ENCODE measurements at regions not wholly inside any gene's neighbourhood (a gene's known extent, or its start where the extent isn't known, plus 50 kb on each side); places are given as distances from the start of the nearest gene placed in this dataset.

DNA sequence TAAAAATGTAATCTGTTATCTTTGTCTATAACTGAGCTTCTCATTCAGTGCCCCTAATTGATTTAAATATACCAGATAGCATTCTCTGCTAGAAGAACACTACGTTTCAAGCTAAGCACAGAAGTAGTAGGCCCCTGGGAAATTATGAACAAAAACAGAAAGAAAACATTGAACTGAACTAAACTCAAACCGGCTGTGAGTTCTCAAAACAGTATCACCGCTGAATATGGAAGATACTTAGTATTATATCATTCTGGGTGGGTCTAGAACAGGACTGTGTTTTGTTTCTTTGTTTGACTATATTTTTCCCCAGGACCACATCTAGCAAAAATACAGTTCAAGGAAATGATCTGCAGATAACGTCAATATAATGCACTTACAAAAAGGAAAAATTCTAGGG lies 95.1 kb upstream of the HMHB1 start:
- no peaks in the 10 kb centered on the region for H3K9me3 Mint-ChIP-seq
- H3K36me3 Mint-ChIP-seq (ENCODE audit: insufficient read depth), result no peaks in the 10 kb centered on the region
- H3K27me3 Mint-ChIP-seq, result no peaks in the 10 kb centered on the region
- DNase-seq (no peak), ATAC-seq (replicated peaks) (no peak)
- H3K4me3 Mint-ChIP-seq, result no peak overlapping the region
- H3K4me1 Mint-ChIP-seq (ENCODE audit: low read depth in 2 of 2), result no peaks in the 10 kb centered on the region
- no peak overlapping the region for H3K27ac Mint-ChIP-seq

DNA sequence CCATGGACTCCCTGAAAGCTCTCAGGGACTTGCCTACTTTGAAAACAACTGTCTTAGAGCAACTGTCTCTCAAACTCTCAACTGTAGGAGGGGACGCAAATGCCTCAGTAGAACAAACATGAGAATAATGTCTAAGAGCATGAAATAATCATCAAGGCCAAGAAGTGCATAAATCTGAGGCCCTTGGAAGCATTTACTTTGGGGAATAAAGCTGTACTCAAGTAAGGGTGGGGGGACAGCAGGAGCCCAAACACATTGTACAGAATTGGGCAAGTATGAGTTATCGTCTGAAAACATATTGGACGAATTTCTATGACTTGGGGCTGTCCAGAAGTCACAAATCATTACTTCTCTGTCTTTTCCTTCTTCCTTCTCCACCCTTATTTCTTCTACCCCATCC lies 96.3 kb upstream of the HMHB1 start:
- no peak overlapping the region for H3K27ac Mint-ChIP-seq
- H3K27me3 Mint-ChIP-seq, result no peaks in the 10 kb centered on the region
- DNase-seq (no peak), ATAC-seq (replicated peaks) (no peak)
- no peaks in the 10 kb centered on the region for H3K4me1 Mint-ChIP-seq (ENCODE audit: low read depth in 2 of 2)
- no peaks in the 10 kb centered on the region for H3K9me3 Mint-ChIP-seq
- H3K36me3 Mint-ChIP-seq (ENCODE audit: insufficient read depth), result no peaks in the 10 kb centered on the region
- H3K4me3 Mint-ChIP-seq, result no peak overlapping the region

DNA sequence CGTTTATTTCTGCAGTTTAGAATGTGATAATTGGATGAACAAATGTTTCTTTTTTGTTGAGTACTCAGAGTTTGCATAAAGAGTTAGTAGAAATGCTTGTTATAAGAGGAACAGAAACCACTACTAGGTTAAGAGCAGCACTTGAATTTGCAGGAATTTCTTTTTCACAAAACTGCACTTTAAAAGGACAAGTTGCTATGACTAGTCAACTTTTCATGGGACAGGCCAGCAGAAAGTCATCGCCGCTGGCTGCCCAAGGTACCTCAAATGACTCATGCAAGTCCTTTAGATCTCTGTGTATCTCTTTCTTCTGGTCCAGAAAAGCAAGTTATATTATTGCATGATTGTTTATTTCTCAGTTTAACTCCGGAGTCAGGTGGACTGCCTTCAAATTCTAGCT lies 97.3 kb upstream of the HMHB1 start:
- H3K27ac Mint-ChIP-seq, result no peak overlapping the region
- H3K4me3 Mint-ChIP-seq, result no peak overlapping the region
- H3K4me1 Mint-ChIP-seq (ENCODE audit: low read depth in 2 of 2), result no peaks in the 10 kb centered on the region
- no peaks in the 10 kb centered on the region for H3K27me3 Mint-ChIP-seq
- no peaks in the 10 kb centered on the region for H3K9me3 Mint-ChIP-seq
- ATAC-seq (replicated peaks) (no peak), DNase-seq (no peak)
- no peaks in the 10 kb centered on the region for H3K36me3 Mint-ChIP-seq (ENCODE audit: insufficient read depth)

DNA sequence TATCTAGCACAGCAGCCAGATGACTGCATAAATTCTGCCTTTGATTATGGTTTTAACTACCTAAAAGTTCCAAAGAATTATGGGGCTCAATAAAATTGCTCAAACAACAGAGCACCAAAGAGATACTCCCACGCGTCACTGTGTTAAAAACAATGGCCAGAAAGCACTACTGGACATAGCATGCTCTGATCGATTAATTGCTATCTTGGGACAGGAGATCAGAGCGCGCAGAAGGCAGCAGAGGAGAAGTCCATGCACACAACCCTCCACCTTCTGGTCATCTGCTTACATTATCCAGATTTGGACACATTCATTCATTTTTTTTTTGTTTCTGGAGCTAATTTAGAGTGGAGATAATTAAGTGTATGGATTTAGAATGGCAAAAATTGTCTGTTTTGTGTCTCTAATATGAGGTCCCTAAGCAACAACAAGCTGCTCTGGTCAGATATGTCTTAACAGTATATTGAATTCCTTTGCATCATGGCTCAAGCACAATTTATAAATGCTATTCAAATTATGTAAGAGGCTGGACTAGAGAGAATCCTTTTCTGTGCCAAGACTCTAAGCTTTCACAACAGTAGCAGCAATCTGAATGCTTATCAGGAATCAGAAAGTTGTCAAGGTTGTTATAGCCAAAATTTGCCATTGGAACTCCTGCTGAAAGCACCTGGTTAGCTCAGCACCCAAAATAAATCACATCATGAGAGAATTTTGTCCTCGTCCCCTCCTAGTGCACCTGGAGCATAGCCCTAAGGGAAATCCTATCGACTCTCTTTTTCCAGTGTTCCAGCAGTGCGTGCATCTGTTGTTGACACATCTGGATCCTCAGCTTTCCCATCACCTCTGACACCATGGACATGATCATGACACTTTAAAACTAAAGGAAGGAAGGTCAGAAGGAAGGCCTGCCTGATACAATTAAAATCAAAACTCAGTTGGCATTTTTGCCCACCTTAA lies 98.6 kb upstream of the HMHB1 start:
- H3K27ac Mint-ChIP-seq, result no peak overlapping the region
- DNase-seq (no peak), ATAC-seq (replicated peaks) (no peak)
- no peak overlapping the region for H3K4me3 Mint-ChIP-seq
- no peaks in the 10 kb centered on the region for H3K36me3 Mint-ChIP-seq (ENCODE audit: insufficient read depth)
- no peaks in the 10 kb centered on the region for H3K9me3 Mint-ChIP-seq
- H3K4me1 Mint-ChIP-seq (ENCODE audit: low read depth in 2 of 2), result peaks cover 0 to 2% of the 10 kb centered on the region in 2 donors
- H3K27me3 Mint-ChIP-seq, result no peaks in the 10 kb centered on the region

DNA sequence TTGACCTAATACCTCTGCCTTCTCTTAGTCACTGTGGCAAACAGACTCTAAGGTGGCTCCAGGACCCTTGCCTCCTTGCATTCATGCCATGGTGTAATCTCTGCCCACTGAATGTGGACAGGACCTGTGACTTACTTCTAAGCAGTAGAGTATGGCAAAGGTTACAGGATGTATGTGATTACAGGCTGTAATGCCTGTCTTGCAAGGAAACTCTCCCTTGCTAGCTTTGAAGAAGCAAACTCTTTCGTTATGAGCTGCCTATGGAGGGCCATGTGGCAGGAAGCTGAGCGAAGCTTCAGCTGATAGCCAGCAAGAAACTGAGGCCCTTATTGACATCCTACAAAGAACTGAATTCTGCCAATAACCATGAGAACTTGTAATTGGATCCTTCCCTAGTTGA lies 103.3 kb upstream of the HMHB1 start:
- peaks cover 0 to 9% of the 10 kb centered on the region in 2 donors for H3K27me3 Mint-ChIP-seq
- H3K4me3 Mint-ChIP-seq, result no peak overlapping the region
- H3K36me3 Mint-ChIP-seq (ENCODE audit: insufficient read depth), result no peaks in the 10 kb centered on the region
- DNase-seq (no peak), ATAC-seq (replicated peaks) (no peak)
- peaks cover 0 to 2% of the 10 kb centered on the region in 2 donors for H3K4me1 Mint-ChIP-seq (ENCODE audit: low read depth in 2 of 2)
- no peak overlapping the region for H3K27ac Mint-ChIP-seq
- H3K9me3 Mint-ChIP-seq, result no peaks in the 10 kb centered on the region

DNA sequence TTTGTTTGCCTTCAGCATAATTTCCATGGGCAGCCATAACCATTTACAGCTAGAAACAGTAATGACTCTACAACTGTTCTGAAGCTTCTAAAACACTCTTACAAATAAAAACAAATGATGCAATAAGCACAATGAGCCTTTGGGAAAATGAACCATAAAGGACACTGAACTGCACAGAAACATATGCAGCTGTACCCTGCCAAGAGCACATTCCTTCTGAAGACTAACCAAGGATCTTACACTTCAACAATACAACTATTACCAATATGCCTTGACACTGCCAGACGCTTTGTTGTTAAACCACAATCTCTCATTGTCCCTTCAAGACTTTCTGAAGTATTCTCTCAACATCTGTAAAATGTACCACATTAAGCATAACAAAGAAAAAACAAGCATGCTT lies 104.2 kb upstream of the HMHB1 start:
- peaks cover 0 to 2% of the 10 kb centered on the region in 2 donors for H3K4me1 Mint-ChIP-seq (ENCODE audit: low read depth in 2 of 2)
- H3K9me3 Mint-ChIP-seq, result no peaks in the 10 kb centered on the region
- no peak overlapping the region for H3K4me3 Mint-ChIP-seq
- H3K36me3 Mint-ChIP-seq (ENCODE audit: insufficient read depth), result no peaks in the 10 kb centered on the region
- no peak overlapping the region for H3K27ac Mint-ChIP-seq
- ATAC-seq (replicated peaks), result no peak
- peaks cover 0 to 9% of the 10 kb centered on the region in 2 donors for H3K27me3 Mint-ChIP-seq
- DNase-seq, result no peak

DNA sequence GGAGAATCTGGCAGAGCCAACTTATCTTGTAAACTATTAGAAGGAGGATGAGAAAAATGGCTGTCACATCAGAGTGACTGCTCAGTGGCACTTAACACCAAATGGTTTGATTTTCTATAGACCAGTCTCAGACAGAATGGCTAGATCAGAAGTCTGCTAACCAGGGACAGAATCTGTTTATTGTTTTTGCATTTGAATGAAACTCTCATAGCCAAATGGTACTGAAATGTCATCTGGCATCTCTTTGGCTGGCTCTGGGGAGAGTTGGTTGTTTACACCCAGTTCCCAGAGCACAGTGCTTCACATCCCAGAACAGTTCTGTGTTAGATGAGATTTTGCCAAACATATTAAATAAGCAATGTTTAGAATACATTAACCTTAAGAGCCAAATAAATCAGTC lies 106.6 kb upstream of the HMHB1 start:
- no peak for ATAC-seq (replicated peaks)

DNA sequence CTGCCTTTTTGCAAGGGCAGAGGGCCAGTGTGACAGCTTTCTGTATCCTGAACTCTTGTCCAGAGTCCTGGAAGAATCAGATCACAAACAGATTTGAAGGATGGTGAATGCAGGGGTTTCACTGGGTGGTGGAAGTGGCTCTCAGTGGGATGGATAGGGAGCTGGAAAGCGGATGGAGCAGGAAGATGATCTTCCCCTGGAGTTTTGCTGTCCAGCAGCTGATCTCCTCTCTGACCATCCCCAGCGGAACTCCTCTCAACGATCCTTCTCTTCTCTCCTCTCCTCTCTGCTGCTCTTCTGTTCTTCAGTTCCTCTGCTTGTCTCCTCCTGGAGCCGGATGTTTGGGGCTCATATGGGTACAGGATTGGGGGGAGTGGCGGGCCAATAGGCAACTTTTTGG lies 108.3 kb upstream of the HMHB1 start:
- H3K4me1 Mint-ChIP-seq (ENCODE audit: low read depth in 2 of 2), result no peaks in the 10 kb centered on the region
- H3K4me3 Mint-ChIP-seq, result no peak overlapping the region
- H3K27ac Mint-ChIP-seq, result no peak overlapping the region
- H3K36me3 Mint-ChIP-seq (ENCODE audit: insufficient read depth), result no peaks in the 10 kb centered on the region
- no peak for ATAC-seq (replicated peaks)
- peaks cover 0 to 9% of the 10 kb centered on the region in 2 donors for H3K27me3 Mint-ChIP-seq
- DNase-seq, result no peak
- no peaks in the 10 kb centered on the region for H3K9me3 Mint-ChIP-seq

More for the DNA sequence above, 106.6 kb upstream of the HMHB1 start:
- H3K4me1 Mint-ChIP-seq (ENCODE audit: low read depth in 2 of 2), result peaks cover 0 to 2% of the 10 kb centered on the region in 2 donors
- H3K27me3 Mint-ChIP-seq, result peaks cover 0 to 9% of the 10 kb centered on the region in 2 donors
- no peak overlapping the region for H3K27ac Mint-ChIP-seq
- H3K9me3 Mint-ChIP-seq, result no peaks in the 10 kb centered on the region
- no peak for DNase-seq
- no peaks in the 10 kb centered on the region for H3K36me3 Mint-ChIP-seq (ENCODE audit: insufficient read depth)
- no peak overlapping the region for H3K4me3 Mint-ChIP-seq

DNA sequence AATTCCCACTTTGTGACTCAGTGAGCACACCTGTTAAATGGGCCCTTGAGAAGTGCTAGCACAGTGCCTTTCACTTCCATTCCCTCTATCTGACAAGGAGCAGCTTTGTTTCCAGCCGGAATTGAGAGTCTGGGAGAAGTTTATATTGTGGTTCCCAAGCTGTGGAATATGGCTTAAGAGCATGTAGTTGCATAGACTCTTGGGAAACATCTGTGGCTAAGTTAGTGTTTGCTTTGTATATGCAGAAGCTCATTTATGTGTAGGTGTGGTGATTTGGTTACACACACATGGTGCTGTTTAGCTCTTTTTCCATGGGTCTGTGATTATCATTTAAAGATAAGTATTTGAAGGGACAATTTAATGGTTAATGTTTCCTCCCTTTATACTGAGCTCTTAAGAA lies 110.5 kb upstream of the HMHB1 start:
- Mint-ChIP-seq H3K27me3 (no peaks in the 10 kb centered on the region), H3K4me3 (no peak overlapping the region), H3K36me3 (ENCODE audit: insufficient read depth) (no peaks in the 10 kb centered on the region), H3K27ac (no peak overlapping the region), H3K9me3 (no peaks in the 10 kb centered on the region), H3K4me1 (ENCODE audit: low read depth in 2 of 2) (peaks cover 0 to 3% of the 10 kb centered on the region in 2 donors)
- DNase-seq (no peak), ATAC-seq (replicated peaks) (no peak)

DNA sequence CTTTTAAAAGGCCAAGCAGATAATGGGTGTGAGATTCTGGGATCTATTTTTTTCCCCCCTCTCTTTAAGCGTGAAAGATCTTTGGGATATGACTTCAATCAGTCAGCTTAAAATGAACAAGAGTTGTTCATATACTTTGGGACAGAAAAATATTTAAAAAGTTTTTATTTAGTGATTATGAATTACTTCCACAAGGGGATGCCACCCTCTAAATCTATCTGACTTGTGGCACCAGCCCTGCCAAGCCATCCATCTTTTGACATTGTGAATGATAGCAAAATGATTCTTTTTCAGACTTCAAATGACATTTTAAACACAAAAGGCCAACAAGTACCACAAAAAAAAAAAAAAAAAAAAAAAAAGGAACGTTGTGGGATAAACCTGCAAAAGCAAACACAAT lies 111.0 kb upstream of the HMHB1 start:
- H3K27me3 Mint-ChIP-seq, result no peaks in the 10 kb centered on the region
- no peak overlapping the region for H3K27ac Mint-ChIP-seq
- DNase-seq, result no peak
- no peaks in the 10 kb centered on the region for H3K9me3 Mint-ChIP-seq
- H3K4me3 Mint-ChIP-seq, result no peak overlapping the region
- peaks cover 0 to 3% of the 10 kb centered on the region in 2 donors for H3K4me1 Mint-ChIP-seq (ENCODE audit: low read depth in 2 of 2)
- no peaks in the 10 kb centered on the region for H3K36me3 Mint-ChIP-seq (ENCODE audit: insufficient read depth)
- no peak for ATAC-seq (replicated peaks)

DNA sequence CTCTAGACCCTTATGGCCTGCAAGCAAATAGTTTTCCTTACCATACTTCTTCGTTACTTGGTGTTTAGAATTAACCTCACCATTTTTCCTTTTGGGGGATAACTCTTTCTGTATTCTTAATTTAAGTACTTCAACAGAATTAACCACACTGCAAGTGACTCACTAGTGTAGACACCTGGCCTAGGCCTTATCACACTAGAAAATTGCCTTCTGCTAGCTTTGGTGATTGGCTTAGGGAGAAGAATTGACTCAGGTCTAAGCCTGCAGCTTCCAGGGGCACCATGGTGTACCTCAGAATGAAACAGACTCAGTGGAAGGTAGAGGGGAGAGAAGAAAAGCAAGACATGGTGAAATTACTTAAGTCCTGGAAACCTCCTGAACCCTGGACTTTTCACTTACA lies 112.8 kb upstream of the HMHB1 start:
- no peak for ATAC-seq (replicated peaks)
- no peaks in the 10 kb centered on the region for H3K27me3 Mint-ChIP-seq
- H3K4me1 Mint-ChIP-seq (ENCODE audit: low read depth in 2 of 2), result peaks cover 11 to 17% of the 10 kb centered on the region in 2 donors
- H3K9me3 Mint-ChIP-seq, result no peaks in the 10 kb centered on the region
- no peak overlapping the region for H3K4me3 Mint-ChIP-seq
- peak overlapping the region in 1 of 2 donors; percentile 6 for H3K27ac Mint-ChIP-seq
- DNase-seq, result no peak
- H3K36me3 Mint-ChIP-seq (ENCODE audit: insufficient read depth), result no peaks in the 10 kb centered on the region

DNA sequence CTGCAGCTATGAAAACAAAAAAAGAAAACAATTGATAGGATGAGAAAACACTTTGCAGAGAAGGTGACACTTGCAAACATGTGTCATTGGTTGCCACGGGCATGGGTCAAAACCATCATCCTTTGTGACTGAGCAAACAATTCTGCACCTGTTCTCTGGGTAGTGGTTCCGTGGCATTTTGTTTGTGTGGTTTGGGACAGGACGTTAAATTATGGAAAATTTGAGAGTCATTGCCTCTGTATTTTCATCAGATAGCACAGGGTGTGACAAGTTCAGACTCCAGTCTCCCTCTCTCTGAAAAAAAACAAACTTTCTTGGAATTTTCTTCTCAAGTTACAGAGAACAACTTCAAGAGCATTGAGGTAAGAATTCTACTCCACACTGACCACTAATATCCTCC lies 113.4 kb upstream of the HMHB1 start:
- Mint-ChIP-seq H3K27ac (peak overlapping the region in 1 of 2 donors; percentile 6), H3K9me3 (no peaks in the 10 kb centered on the region), H3K4me3 (no peak overlapping the region), H3K27me3 (no peaks in the 10 kb centered on the region), H3K4me1 (ENCODE audit: low read depth in 2 of 2) (peaks cover 17% of the 10 kb centered on the region in 2 donors), H3K36me3 (ENCODE audit: insufficient read depth) (no peaks in the 10 kb centered on the region)
- ATAC-seq (replicated peaks) (no peak), DNase-seq (no peak)

DNA sequence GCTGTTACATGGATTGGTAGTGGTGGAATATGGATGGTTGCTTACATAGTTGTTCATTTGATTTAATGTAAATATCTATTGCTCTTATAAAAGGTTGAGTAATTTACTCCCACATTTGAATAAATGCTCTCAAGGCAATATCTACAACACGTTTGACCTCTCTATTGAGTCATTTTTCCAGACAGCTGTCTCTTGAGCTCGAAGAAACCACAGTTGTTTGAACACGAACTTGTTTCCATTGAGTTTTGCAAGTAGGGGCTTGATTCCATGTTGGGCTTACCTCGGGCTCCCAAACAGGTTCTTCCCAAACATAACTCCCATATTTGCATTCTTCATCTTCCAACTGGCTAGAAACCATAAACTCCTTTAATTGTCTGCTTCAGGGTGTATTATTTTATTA lies 115.0 kb upstream of the HMHB1 start:
- Mint-ChIP-seq H3K9me3 (no peaks in the 10 kb centered on the region), H3K4me3 (no peak overlapping the region), H3K27ac (no peak overlapping the region), H3K36me3 (ENCODE audit: insufficient read depth) (no peaks in the 10 kb centered on the region), H3K27me3 (no peaks in the 10 kb centered on the region), H3K4me1 (ENCODE audit: low read depth in 2 of 2) (peaks cover 26 to 28% of the 10 kb centered on the region in 2 donors)
- DNase-seq, result no peak
- no peak for ATAC-seq (replicated peaks)

DNA sequence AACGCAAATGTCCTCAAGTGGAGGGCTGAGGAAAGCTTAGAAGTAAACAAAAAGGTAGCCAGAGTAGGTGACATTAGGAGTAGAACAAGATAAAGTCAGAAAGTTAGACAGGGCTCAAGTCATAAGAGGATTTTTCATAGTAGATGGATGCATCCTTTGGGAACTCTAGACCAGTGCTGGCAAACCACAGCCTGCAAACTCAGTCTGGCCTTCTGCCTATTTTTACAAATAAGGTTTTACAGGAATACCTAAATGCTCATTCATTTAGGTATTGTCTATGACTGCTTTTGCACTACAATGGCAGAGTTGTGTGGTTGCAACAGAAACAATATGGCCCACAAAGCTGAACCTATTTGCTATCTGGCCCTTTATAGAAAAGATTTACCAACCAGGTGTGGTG lies 116.0 kb upstream of the HMHB1 start:
- H3K27ac Mint-ChIP-seq, result no peak overlapping the region
- H3K9me3 Mint-ChIP-seq, result no peaks in the 10 kb centered on the region
- H3K27me3 Mint-ChIP-seq, result no peaks in the 10 kb centered on the region
- H3K4me1 Mint-ChIP-seq (ENCODE audit: low read depth in 2 of 2), result peaks cover 26 to 28% of the 10 kb centered on the region in 2 donors
- H3K36me3 Mint-ChIP-seq (ENCODE audit: insufficient read depth), result no peaks in the 10 kb centered on the region
- DNase-seq (no peak), ATAC-seq (replicated peaks) (no peak)
- no peak overlapping the region for H3K4me3 Mint-ChIP-seq

Measured in effector memory CD8-positive, alpha-beta T cell (primary cell).